Aorta (tissue), 5 donors: ENCODE measurements at regions not wholly inside any gene's neighbourhood (a gene's known extent, or its start where the extent isn't known, plus 50 kb on each side); places are given as distances from the start of the nearest gene placed in this dataset.
"Not testable (repeated sequence)": the region's sequence is repeated elsewhere in the genome, so short reads cannot be mapped to it uniquely, and the experiment has no call there.

ENCODE experiments used
- ATAC-seq: fragments of 200-7000 bp; cut with Tn5 transposase; one replicate; pipeline ENCODE4 v1.9.1; 2022; ENCODE audit warnings: moderate library complexity; ENCODE audit not compliant: low FRiP score
- DNase-seq, 2 donors: peaks; one replicate each; pipeline ENCODE4 v3.0.0-alpha.2; 2020
- H3K27ac ChIP-seq, 2 donors: one replicate each; pipeline ENCODE4 v1.5.1; 2013; ENCODE audit warnings: low read length in 2 of 2, mild to moderate bottlenecking in 2 of 2, moderate library complexity in 2 of 2, control low read depth in 1 of 2, inconsistent platforms in 1 of 2, low read depth in 1 of 2
- H3K27me3 ChIP-seq, 2 donors: one replicate each; pipeline ENCODE4 v1.6.1; 2013; ENCODE audit warnings: control low read depth in 1 of 2, low read length in 1 of 2, mild to moderate bottlenecking in 1 of 2, moderate library complexity in 1 of 2; ENCODE audit not compliant: insufficient read depth in 2 of 2, control insufficient read depth in 1 of 2
- H3K36me3 ChIP-seq, 2 donors: one replicate each; pipeline ENCODE4 v1.6.1; 2013; ENCODE audit warnings: control low read depth in 1 of 2, low read length in 1 of 2, mild to moderate bottlenecking in 1 of 2; ENCODE audit not compliant: insufficient read depth in 2 of 2, control insufficient read depth in 1 of 2
- H3K4me1 ChIP-seq, 2 donors: one replicate each; pipeline ENCODE4 v1.6.1; 2013; ENCODE audit warnings: low read length in 2 of 2, control low read depth in 1 of 2, mild to moderate bottlenecking in 1 of 2, moderate library complexity in 1 of 2; ENCODE audit not compliant: insufficient read depth in 2 of 2, control insufficient read depth in 1 of 2
- H3K4me3 ChIP-seq, 2 donors: one replicate each; pipeline ENCODE4 v1.5.1; 2013; ENCODE audit warnings: low read length in 2 of 2, control low read depth in 1 of 2, mild to moderate bottlenecking in 1 of 2
- H3K9me3 ChIP-seq: one replicate; pipeline ENCODE4 v1.6.1; 2013; ENCODE audit warnings: mild to moderate bottlenecking, low read length; ENCODE audit not compliant: control insufficient read depth
- WGBS, 2 donors: extraction: QIAGEN DNeasy Blood & Tissue Kit; methylation state at CpG; one replicate each; pipeline ENCODE4 v1.1.7; 2013; 5-methylcytosine and 5-hydroxymethylcytosine counted together
- intact Hi-C, 2 donors: fragments of 100-400 bp; cut with DNase I; formaldehyde crosslinking; loops; one replicate each; pipeline versions ENCODE4 v1.14.2 to v1.15.0; 2022
- donor health status: healthy with polysubstance abuse.
- donor health status: Bipolar disorder and iron deficiency.
- donor health status: DM: no; HTN: no; CAD: no.
- donor health status: DM: no; HTN: no; CAD: no.
- donor health status: DM: yes; HTN: yes; CAD: no.

GRCh38 chr5:54795777-54796176 is 189.6 kb downstream of the ESM1 start:
- no peaks in the 10 kb centered on the region for H3K36me3 ChIP-seq
- H3K27me3 ChIP-seq = no peaks in the 10 kb centered on the region
- ATAC-seq (no peak), DNase-seq (no peak)
- no peaks in the 10 kb centered on the region for H3K9me3 ChIP-seq
- peaks cover 4 to 6% of the 10 kb centered on the region in 2 donors for H3K4me1 ChIP-seq
- intact Hi-C loops = no loop called here
- no peak overlapping the region for H3K27ac ChIP-seq
- no peak overlapping the region for H3K4me3 ChIP-seq

- intact Hi-C loops = no loop called here
- no peaks in the 10 kb centered on the region for H3K36me3 ChIP-seq
- no peak overlapping the region for H3K4me3 ChIP-seq
- H3K9me3 ChIP-seq = no peaks in the 10 kb centered on the region
- no peak for DNase-seq
- no peak for ATAC-seq
- H3K27ac ChIP-seq = peak overlapping the region in 1 of 2 donors; percentile 41
- no peaks in the 10 kb centered on the region for H3K27me3 ChIP-seq
- peaks cover 4 to 6% of the 10 kb centered on the region in 2 donors for H3K4me1 ChIP-seq
Observed at GRCh38 chr5:54795284-54795683, 190.1 kb downstream of the ESM1 start.

GRCh38 chr5:54794135-54794975 is 191.0 kb downstream of the ESM1 start:
- intact Hi-C loops = no loop called here

GRCh38 chr5:54793468-54794134 is 191.8 kb downstream of the ESM1 start:
- intact Hi-C loops = no loop called here
- peak; percentile 36 for ATAC-seq
- H3K4me1 ChIP-seq = peaks cover 4 to 6% of the 10 kb centered on the region in 2 donors
- H3K4me3 ChIP-seq = no peak overlapping the region
- WGBS, 2 donors = 44 to 48% methylated on average over 4 of the region's 4 CpGs
- no peaks in the 10 kb centered on the region for H3K27me3 ChIP-seq
- H3K9me3 ChIP-seq = no peaks in the 10 kb centered on the region
- H3K36me3 ChIP-seq = no peaks in the 10 kb centered on the region
- no peak for DNase-seq
- H3K27ac ChIP-seq = peak overlapping the region; percentile 22 to 79

More at GRCh38 chr5:54794135-54794975, 191.0 kb downstream of the ESM1 start:
- ATAC-seq = peak; percentile 26
- no peak overlapping the region for H3K4me3 ChIP-seq
- H3K36me3 ChIP-seq = no peaks in the 10 kb centered on the region
- peaks cover 4 to 6% of the 10 kb centered on the region in 2 donors for H3K4me1 ChIP-seq
- no peaks in the 10 kb centered on the region for H3K9me3 ChIP-seq
- no peak for DNase-seq
- H3K27ac ChIP-seq = peak overlapping the region in 1 of 2 donors; percentile 79
- H3K27me3 ChIP-seq = no peaks in the 10 kb centered on the region
- WGBS, 2 donors = 84 to 85% methylated on average over 7 of the region's 7 CpGs

- peak; percentile 74 for ATAC-seq
- no peaks in the 10 kb centered on the region for H3K36me3 ChIP-seq
- intact Hi-C loops = no loop called here
- peak overlapping the region; percentile 22 to 69 for H3K27ac ChIP-seq
- WGBS, 2 donors = 2 to 13% methylated on average over 2 of the region's 2 CpGs
- H3K9me3 ChIP-seq = no peaks in the 10 kb centered on the region
- DNase-seq = peak; percentile 59 to 62
- H3K27me3 ChIP-seq = no peaks in the 10 kb centered on the region
- no peak overlapping the region for H3K4me3 ChIP-seq
- H3K4me1 ChIP-seq = peaks cover 4 to 6% of the 10 kb centered on the region in 2 donors
Observed at GRCh38 chr5:54792611-54793404, 192.6 kb downstream of the ESM1 start.

- ATAC-seq, H3K9me3 ChIP-seq, H3K4me1 ChIP-seq, H3K27ac ChIP-seq, H3K4me3 ChIP-seq, intact Hi-C loops, H3K27me3 ChIP-seq, H3K36me3 ChIP-seq, DNase-seq: not testable (repeated sequence)
- WGBS, 2 donors = 88 to 89% methylated on average over 3 of the region's 3 CpGs
Observed at GRCh38 chr5:54787910-54788309, 197.5 kb downstream of the ESM1 start.

GRCh38 chr5:54785729-54786591 is 199.4 kb downstream of the ESM1 start:
- Histone ChIP-seq H3K36me3 (no peaks in the 10 kb centered on the region), H3K9me3 (no peaks in the 10 kb centered on the region), H3K27me3 (no peaks in the 10 kb centered on the region), H3K27ac (peak overlapping the region in 1 of 2 donors; percentile 59), H3K4me1 (no peaks in the 10 kb centered on the region), H3K4me3 (no peak overlapping the region)
- peak in 1 of 2 donors; percentile 82 for DNase-seq
- 7% methylated on average over 9 of the region's 9 CpGs for WGBS, 2 donors
- peak; percentile 84 for ATAC-seq
- intact Hi-C loops = no loop called here

GRCh38 chr5:54778783-54779182 is 206.6 kb downstream of the ESM1 start:
- Histone ChIP-seq H3K4me3 (no peak overlapping the region), H3K27me3 (no peaks in the 10 kb centered on the region), H3K36me3 (no peaks in the 10 kb centered on the region), H3K27ac (peak overlapping the region in 1 of 2 donors; percentile 28), H3K9me3 (no peaks in the 10 kb centered on the region), H3K4me1 (peaks cover 2 to 4% of the 10 kb centered on the region in 2 donors)
- DNase-seq (no peak), ATAC-seq (no peak)
- intact Hi-C loops = no loop called here
- WGBS, 2 donors = 94 to 98% methylated on average over 2 of the region's 2 CpGs
